Epidermal melanocyte (primary cell): ENCODE measurements at regions not wholly inside any gene's neighbourhood (a gene's known extent, or its start where the extent isn't known, plus 50 kb on each side); places are given as distances from the start of the nearest gene placed in this dataset.
"Not testable (repeated sequence)": the region's sequence is repeated elsewhere in the genome, so short reads cannot be mapped to it uniquely, and the experiment has no call there.

Source experiments
- DNase-seq: peaks from one replicate; pipeline ENCODE4 v3.0.0; 2011; ENCODE audit warnings: low spot score; ENCODE audit not compliant: insufficient read length

DNA sequence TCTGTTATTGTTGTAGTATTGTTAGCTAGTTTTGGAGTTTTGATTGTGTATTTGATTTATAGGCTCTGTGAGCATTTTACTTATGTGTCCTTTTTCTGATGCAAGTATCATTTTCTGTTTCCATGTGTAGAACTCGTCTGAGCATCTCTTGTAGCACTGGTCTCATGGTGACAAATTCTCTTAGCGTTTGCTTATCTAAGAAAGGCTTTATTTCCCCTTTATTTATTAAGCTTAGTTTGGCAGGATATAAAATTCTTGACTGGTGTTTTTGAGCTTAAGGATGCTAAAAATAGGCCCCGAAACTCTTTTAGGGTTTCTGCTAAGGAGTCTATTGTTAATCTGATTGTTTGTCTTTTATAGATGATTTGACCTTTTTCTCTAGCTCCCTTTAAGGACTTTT lies 57.6 kb upstream of the THUMPD2 start:
- DNase-seq = no peak

- no peak for DNase-seq
Measured at GRCh38 chr2:39834426-39834825, 55.4 kb upstream of the THUMPD2 start.

- DNase-seq = not testable (repeated sequence)
Measured at GRCh38 chr2:39830610-39831009, 51.6 kb upstream of the THUMPD2 start.
